ENCODE measurements at regions not wholly inside any gene's neighbourhood (a gene's known extent, or its start where the extent isn't known, plus 50 kb on each side); places are given as distances from the start of the nearest gene placed in this dataset.

- TF ChIP-seq ARID5B (CRISPR knock-in tag; IDR thresholded peaks at IDR 0.05), result 0 out of 2 replicates have a peak, but pooled peaks have one; percentile 11
- TF ChIP-seq ZBTB21 (CRISPR knock-in tag; IDR thresholded peaks at IDR 0.05), result no peak
- peak; percentile 22; the same call in 1 of the 2 replicates for TF ChIP-seq TBX3 (IDR thresholded peaks at IDR 0.05; ENCODE audit: borderline replicate concordance)
- TF ChIP-seq MTF1 (CRISPR knock-in tag; IDR thresholded peaks at IDR 0.05), result 0 out of 2 replicates have a peak, but pooled peaks have one; percentile 50
- peak; percentile 39; the same call in 1 of the 2 replicates for TF ChIP-seq ARID4A (CRISPR knock-in tag; IDR thresholded peaks at IDR 0.05; ENCODE audit: borderline replicate concordance)
- peak; percentile 68 for TF ChIP-seq MXD1 (CRISPR knock-in tag; IDR thresholded peaks at IDR 0.05)
- TF ChIP-seq ZNF687 (CRISPR knock-in tag; IDR thresholded peaks at IDR 0.05), result peak; percentile 21; the same call in 1 of the 2 replicates
- TF ChIP-seq DBP (CRISPR knock-in tag; IDR thresholded peaks at IDR 0.05; ENCODE audit: not compliant biosample characterization), result no peak
- TF ChIP-seq TCF7L2 (IDR thresholded peaks at IDR 0.05; ENCODE audit: low read depth, low read length), result no peak
- peak; percentile 40; the same call in 1 of the 2 replicates for TF ChIP-seq NR2C2 (CRISPR knock-in tag; IDR thresholded peaks at IDR 0.05; ENCODE audit: borderline replicate concordance)
- peak; percentile 39; the same call in 1 of the 2 replicates for TF ChIP-seq GMEB1 (CRISPR knock-in tag; IDR thresholded peaks at IDR 0.05; ENCODE audit: borderline replicate concordance)
These were observed 114.8 kb upstream of the PRSS16 start (continued) for GRCh38 chr6:27132532-27133280.

All from HepG2 (cell line).